HG02759 (cell line): ENCODE measurements at regions not wholly inside any gene's neighbourhood (a gene's known extent, or its start where the extent isn't known, plus 50 kb on each side); places are given as distances from the start of the nearest gene placed in this dataset.
A peak's percentile ranks its signal among the peaks of the same experiment; 100 is the strongest.

Experiments used
- ATAC-seq: cut with Tn5 transposase; IDR thresholded peaks from one replicate; pipeline ENCODE4 v1.9.1; 2021; ENCODE audit warnings: mild to moderate bottlenecking, moderate library complexity; ENCODE audit not compliant: unreplicated experiment

DNA sequence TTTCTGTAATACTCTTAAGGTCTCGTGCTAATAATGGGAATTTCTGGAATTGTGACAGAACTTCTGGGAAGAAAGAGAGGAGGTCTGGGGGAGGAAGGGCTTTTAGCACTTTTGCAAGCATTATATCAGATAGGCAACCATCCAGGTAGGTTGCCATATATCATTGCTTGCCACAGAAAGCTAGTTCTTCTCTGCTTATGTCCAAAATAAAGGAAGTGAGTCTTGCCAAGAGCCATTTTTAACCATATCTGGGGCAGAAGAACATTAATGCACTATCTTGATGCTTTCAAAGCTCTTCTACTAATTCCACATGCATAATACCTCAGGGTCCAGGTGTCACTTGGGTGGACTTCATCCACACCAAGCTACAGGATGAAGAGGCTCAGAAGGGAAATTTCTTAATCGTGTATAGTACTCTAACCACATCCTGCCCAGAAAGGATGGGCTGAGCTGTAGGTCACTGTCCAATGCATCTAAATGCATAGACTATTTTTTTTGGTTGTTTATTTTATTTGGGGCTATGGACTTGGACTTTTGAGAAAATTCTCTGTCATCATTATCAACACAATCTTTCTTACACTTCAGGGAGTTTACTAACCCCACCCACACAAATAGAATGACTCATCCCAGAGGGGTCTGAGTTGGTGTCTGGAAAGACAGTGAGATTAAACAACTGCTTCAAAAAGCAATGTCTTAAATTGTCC is 68.9 kb upstream of the ADO start:
- peak; percentile 62 for ATAC-seq

DNA sequence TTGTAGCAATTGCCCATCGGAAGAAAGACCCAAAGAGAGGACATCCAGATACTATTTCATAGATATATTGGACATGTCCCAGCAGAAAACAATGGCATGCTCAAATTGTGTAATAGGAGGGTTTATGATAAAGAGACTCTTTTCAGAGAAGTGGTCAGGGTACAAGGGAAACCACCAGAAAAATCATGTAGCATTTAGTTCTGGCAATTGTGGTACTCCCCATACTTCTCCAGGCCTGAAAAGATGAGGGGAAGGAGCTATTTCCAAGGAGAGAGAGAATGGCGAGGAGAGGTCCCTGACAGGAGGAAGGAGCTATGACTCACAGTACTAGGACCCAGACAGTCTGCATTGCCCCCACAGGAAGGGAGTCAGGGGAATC is 68.4 kb upstream of the ADO start:
- ATAC-seq, result peak; percentile 4

DNA sequence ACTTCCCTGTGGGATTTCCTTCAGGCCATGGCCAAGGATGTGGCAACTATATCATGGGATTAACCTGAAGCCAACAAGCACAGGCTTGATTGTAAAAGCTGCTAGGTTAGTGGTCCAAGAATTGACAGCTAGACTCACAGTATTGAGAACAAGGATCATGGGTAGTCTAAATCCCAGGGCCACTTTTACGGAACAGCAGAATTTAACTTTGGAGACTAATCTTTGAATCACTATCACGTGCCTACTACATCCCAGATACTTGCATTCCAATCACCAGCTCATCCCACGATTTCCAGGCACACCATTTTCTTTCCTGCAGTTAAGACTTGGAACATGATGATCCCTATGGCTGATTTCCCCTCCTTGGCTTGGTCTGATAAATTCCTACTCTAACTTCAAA is 65.6 kb upstream of the ADO start:
- ATAC-seq, result no peak

GRCh38 chr10:62740885-62741745 is 63.4 kb upstream of the ADO start:
- ATAC-seq, result no peak

GRCh38 chr10:62741996-62742395 is 62.5 kb upstream of the ADO start:
- ATAC-seq, result no peak

DNA sequence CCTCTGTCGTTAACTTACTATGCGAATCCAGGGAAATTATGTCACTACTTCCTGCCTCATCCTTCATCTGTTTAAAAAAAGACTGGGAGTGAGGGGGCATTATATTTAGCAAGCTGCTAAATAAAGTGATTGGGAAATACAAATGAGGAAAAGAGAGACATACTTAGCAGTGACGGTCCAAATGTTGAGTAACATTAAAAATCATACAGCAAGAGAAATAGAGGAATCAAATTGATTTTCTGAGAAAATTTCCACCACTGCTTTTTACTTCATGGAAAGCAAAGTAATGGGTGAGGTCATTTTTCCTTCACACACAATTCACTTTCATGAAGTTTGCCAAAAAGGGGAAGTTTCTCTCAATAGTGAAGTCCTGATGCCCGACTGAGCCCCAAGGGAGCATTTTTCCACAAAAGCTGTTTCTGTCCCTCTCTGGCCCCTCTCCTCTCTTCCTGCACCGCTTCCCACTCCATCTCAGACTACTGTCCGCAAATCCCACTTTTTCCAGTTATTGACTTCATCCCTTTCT is 61.9 kb upstream of the ADO start:
- ATAC-seq, result no peak

DNA sequence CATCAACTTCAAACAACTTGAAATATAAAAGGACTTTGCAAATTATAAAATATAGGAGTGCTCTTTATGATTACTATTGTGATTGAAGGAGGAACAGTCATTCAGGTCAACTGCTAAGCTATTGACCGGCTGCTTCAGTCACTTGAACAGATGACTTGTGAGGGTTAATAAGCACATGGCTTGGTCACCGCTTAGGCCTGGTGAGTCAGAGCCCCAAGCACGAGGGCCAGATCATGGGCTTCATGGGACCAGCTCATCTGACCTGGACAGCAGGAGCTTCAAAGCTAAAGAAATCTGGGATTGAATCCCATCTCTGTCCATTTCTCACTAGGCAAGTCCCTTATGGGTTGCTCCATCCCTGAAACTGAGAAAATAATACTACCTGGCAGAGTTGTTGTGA is 60.4 kb upstream of the ADO start:
- ATAC-seq, result no peak

DNA sequence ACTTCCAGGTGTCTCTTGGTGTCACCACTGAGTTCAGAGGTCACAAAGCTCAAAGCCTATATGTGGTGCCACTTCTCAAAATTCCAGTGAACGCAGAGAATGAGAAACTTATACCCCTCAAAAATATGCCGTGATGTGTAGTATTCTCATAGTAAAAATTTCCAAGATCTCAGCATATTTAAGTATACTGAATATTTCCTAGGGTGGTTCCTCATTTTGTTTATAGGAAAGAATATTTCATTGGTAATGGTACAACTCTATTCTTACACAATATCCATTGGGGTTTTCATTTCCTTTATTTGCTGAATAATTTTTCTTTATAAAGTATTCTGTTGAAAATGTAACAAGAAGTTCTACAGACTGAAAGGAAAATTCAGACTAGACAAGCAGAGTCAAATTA is 58.9 kb upstream of the ADO start:
- ATAC-seq, result no peak

- ATAC-seq, result no peak
Measured at GRCh38 chr10:62746951-62747729, 57.4 kb upstream of the ADO start.

GRCh38 chr10:62748386-62748785 is 56.1 kb upstream of the ADO start:
- no peak for ATAC-seq

GRCh38 chr10:62749093-62749683 is 55.3 kb upstream of the ADO start:
- ATAC-seq, result no peak
